Uterus (tissue), 3 donors: ENCODE measurements at regions not wholly inside any gene's neighbourhood (a gene's known extent, or its start where the extent isn't known, plus 50 kb on each side); places are given as distances from the start of the nearest gene placed in this dataset.

Experiments used
- DNase-seq, 2 donors: peaks; one replicate each; pipeline ENCODE4 v3.0.0-alpha.2; 2019 to 2020
- H3K27ac ChIP-seq, 2 donors: fragments of 200-600 bp; sonication (generic); 1 replicate in 1 of 2; 2 replicates in 1 of 2; pipeline ENCODE4 v1.5.1; 2016 to 2018
- H3K27me3 ChIP-seq, 2 donors: fragments of 200-600 bp; sonication (generic); one replicate each; pipeline ENCODE4 v1.5.1; 2018 to 2019; ENCODE audit warnings: control low read depth in 1 of 2
- H3K36me3 ChIP-seq, 2 donors: fragments of 200-600 bp; sonication (generic); one replicate each; pipeline ENCODE4 v1.5.1; 2019; ENCODE audit warnings: control low read depth in 1 of 2
- H3K4me1 ChIP-seq, 2 donors: fragments of 200-600 bp; sonication (generic); one replicate each; pipeline ENCODE4 v1.5.1; 2018 to 2019; ENCODE audit warnings: control low read depth in 1 of 2
- H3K4me3 ChIP-seq, 2 donors: fragments of 200-600 bp; sonication (generic); 1 replicate in 1 of 2; 2 replicates in 1 of 2; pipeline ENCODE4 v1.5.1; 2018 to 2019; ENCODE audit warnings: mild to moderate bottlenecking in 1 of 2
- H3K9me3 ChIP-seq, 2 donors: fragments of 200-600 bp; sonication (generic); one replicate each; pipeline ENCODE4 v1.5.1; 2019; ENCODE audit warnings: control low read depth in 1 of 2
- POLR2A ChIP-seq, 2 donors: fragments of 450-650 bp; IDR thresholded peaks; one replicate each; pipeline ENCODE4 v1.6.1; 2016; ENCODE audit warnings: antibody characterized with exemption in 2 of 2, mild to moderate bottlenecking in 1 of 2, moderate library complexity in 1 of 2
- intact Hi-C: fragments of 100-400 bp; cut with DNase I; formaldehyde crosslinking; loops from one replicate; pipeline ENCODE4 v1.15.1; 2023; ENCODE audit warnings: low total_unique reads
- TF ChIP-seq, protein P1 (sequence below), 4 experiments: fragments of 200-600 bp in 2 of 4; fragments of 450-650 bp in 2 of 4; sonication (generic) in 2 of 4; IDR thresholded peaks; one replicate each; pipeline ENCODE4 v1.5.1; 2016 to 2019; ENCODE audit warnings: antibody characterized with exemption in 4 of 4, mild to moderate bottlenecking in 2 of 4, moderate library complexity in 1 of 4
- donor health status: DM: yes; HTN: yes; CAD: no.

DNA sequence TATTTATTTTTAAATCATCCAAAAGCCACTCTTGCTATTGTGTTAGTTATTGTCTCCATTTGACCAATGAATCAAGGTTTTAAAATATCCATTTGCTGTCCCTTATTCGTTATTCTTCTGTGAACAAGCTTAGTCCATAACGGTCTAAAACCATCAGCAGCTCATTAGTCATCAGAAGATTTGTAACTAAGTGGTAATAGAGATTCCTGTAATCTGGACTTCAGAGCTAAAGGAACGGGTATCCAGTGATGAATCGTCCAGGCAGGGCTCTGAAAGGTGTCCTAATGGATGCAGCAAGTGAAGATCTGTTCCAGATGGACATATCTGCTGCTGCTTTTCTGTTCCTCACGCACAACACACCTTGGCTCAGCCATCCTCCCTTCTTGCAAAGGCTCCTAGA is 362.7 kb upstream of the CFAP20DC start:
- TF ChIP-seq POLR2A (IDR thresholded peaks at IDR 0.05) = no peak
- TF ChIP-seq, protein P1, sequence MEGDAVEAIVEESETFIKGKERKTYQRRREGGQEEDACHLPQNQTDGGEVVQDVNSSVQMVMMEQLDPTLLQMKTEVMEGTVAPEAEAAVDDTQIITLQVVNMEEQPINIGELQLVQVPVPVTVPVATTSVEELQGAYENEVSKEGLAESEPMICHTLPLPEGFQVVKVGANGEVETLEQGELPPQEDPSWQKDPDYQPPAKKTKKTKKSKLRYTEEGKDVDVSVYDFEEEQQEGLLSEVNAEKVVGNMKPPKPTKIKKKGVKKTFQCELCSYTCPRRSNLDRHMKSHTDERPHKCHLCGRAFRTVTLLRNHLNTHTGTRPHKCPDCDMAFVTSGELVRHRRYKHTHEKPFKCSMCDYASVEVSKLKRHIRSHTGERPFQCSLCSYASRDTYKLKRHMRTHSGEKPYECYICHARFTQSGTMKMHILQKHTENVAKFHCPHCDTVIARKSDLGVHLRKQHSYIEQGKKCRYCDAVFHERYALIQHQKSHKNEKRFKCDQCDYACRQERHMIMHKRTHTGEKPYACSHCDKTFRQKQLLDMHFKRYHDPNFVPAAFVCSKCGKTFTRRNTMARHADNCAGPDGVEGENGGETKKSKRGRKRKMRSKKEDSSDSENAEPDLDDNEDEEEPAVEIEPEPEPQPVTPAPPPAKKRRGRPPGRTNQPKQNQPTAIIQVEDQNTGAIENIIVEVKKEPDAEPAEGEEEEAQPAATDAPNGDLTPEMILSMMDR (IDR thresholded peaks at IDR 0.05) = no peak
- intact Hi-C loops = no loop called here
- Histone ChIP-seq H3K36me3 (no peaks in the 10 kb centered on the region), H3K4me1 (no peaks in the 10 kb centered on the region), H3K27ac (no peak overlapping the region), H3K4me3 (no peak overlapping the region), H3K27me3 (no peaks in the 10 kb centered on the region), H3K9me3 (no peaks in the 10 kb centered on the region)
- DNase-seq = no peak

DNA sequence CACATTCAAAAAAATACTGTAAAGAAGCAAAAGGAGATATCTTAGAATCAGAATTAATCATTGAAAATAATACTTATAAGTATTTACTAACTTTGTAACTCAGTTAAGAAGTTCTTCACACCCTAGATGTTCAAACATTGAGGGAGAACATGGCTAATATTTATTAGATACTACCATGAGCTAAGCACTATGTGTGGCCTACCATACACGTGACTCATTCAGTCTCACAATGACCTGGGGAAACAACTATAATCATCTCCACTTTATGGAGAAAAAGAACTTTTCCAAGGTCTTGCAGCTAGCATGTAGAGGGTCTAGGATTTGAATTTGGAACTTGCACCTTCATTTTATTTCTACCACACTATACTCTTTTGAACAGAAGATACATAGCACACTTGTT is 361.9 kb upstream of the CFAP20DC start:
- intact Hi-C loops = no loop called here
- no peaks in the 10 kb centered on the region for H3K36me3 ChIP-seq

DNA sequence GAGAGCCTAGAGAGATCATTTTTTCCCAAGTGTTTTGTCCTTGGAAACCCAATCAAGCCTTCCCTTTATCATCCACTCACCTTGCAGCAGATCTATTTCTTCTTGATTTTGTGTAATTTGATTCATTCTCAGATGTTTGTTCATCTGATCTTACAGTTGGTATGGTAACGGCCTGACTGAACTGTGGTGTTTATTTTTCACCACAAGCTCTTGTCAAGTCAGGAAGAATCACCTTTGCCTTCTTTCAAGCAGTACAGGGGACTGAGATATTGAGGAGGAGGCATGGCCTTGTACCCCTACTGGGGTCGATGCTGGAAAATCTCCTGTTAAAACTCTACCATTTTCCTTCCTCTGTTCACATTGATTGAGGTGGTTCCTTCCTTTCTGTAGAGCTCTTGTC is 361.4 kb upstream of the CFAP20DC start:
- Histone ChIP-seq H3K27me3 (no peaks in the 10 kb centered on the region), H3K27ac (no peak overlapping the region), H3K36me3 (no peaks in the 10 kb centered on the region), H3K4me3 (no peak overlapping the region), H3K9me3 (no peaks in the 10 kb centered on the region), H3K4me1 (no peaks in the 10 kb centered on the region)
- intact Hi-C loops = no loop called here
- TF ChIP-seq, protein P1 (IDR thresholded peaks at IDR 0.05) = no peak
- no peak for TF ChIP-seq POLR2A (IDR thresholded peaks at IDR 0.05)
- no peak for DNase-seq

More for the DNA sequence above, 361.9 kb upstream of the CFAP20DC start:
- no peak overlapping the region for H3K27ac ChIP-seq
- H3K27me3 ChIP-seq = no peaks in the 10 kb centered on the region
- H3K9me3 ChIP-seq = no peaks in the 10 kb centered on the region
- H3K4me1 ChIP-seq = no peaks in the 10 kb centered on the region
- no peak for TF ChIP-seq POLR2A (IDR thresholded peaks at IDR 0.05)
- TF ChIP-seq, protein P1 (IDR thresholded peaks at IDR 0.05) = no peak
- no peak for DNase-seq
- H3K4me3 ChIP-seq = no peak overlapping the region

DNA sequence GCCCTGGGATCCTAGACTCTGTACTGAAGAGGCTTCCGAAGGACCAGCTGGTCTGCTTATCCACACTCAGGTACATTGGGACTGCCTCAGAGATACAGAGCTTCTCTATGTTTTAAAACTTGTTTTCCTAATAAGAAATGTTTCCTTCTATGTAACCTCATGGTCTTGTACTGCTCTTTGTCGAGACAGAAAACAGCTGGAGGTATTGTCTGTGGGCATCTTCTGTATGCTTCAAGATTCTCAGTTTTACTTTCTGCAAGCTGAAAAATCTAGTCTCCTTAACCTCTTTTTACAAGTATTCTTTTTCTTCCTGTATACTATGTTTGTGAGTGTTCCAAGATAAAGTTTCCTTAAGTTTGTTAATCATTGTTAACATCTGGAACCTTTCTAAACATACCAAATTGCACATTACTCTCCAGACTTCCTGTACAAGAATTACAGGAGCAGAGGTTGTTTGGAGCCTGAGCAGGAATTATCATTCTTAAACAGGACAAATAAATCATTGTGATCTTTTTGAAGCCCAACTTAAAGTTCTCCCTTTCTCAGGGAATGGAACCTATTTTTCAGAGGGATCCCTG is 358.3 kb upstream of the CFAP20DC start:
- no peak for DNase-seq
- no peaks in the 10 kb centered on the region for H3K4me1 ChIP-seq
- TF ChIP-seq, protein P1 (IDR thresholded peaks at IDR 0.05) = no peak
- no peak for TF ChIP-seq POLR2A (IDR thresholded peaks at IDR 0.05)
- no peaks in the 10 kb centered on the region for H3K36me3 ChIP-seq
- H3K27me3 ChIP-seq = no peaks in the 10 kb centered on the region
- no peak overlapping the region for H3K4me3 ChIP-seq
- intact Hi-C loops = no loop called here
- H3K9me3 ChIP-seq = no peaks in the 10 kb centered on the region
- peak overlapping the region in 1 of 2 donors; percentile 41 for H3K27ac ChIP-seq

DNA sequence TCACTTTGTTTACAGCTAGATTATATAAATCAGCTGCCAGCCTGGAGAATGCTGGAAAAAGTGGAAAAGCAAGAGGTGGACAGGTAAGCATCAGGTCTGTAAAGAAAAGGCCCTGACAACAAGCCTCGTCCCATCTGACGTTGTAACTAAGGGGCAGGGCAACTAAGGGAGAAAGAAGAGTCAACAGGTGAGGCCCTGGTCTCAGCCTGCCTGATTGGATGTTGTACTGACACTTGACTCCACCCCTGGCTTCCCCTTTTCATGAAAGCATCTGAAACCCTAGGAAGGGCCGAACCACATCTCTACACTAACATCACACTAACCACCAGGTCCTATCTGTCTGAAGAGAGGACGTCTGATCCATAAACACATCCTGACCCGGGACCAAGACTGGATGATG is 357.6 kb upstream of the CFAP20DC start:
- Histone ChIP-seq H3K4me1 (no peaks in the 10 kb centered on the region), H3K27me3 (no peaks in the 10 kb centered on the region), H3K27ac (peak overlapping the region in 1 of 2 donors; percentile 41), H3K4me3 (no peak overlapping the region), H3K9me3 (no peaks in the 10 kb centered on the region), H3K36me3 (no peaks in the 10 kb centered on the region)
- no peak for TF ChIP-seq POLR2A (IDR thresholded peaks at IDR 0.05)
- TF ChIP-seq, protein P1 (IDR thresholded peaks at IDR 0.05) = no peak
- intact Hi-C loops = no loop called here
- no peak for DNase-seq
